GM10266 (cell line): ENCODE measurements at regions not wholly inside any gene's neighbourhood (a gene's known extent, or its start where the extent isn't known, plus 50 kb on each side); places are given as distances from the start of the nearest gene placed in this dataset.

Experiments
- DNase-seq: peaks from one replicate; pipeline ENCODE4 v3.0.0; 2012; ENCODE audit errors: extremely low spot score
- CTCF ChIP-seq: IDR thresholded peaks from 2 replicates; pipeline ENCODE4 v1.5.1; 2012; ENCODE audit warnings: mild to moderate bottlenecking, low read depth; ENCODE audit not compliant: control insufficient read depth, insufficient read depth; ENCODE audit errors: missing control alignments

GRCh38 chr4:8709729-8710360 is 117.3 kb downstream of the CPZ start:
- no peak for TF ChIP-seq CTCF
- no peak for DNase-seq

GRCh38 chr4:8709050-8709728 is 116.6 kb downstream of the CPZ start:
- DNase-seq, result no peak
- TF ChIP-seq CTCF, result no peak

GRCh38 chr4:8708401-8709021 is 115.9 kb downstream of the CPZ start:
- no peak for TF ChIP-seq CTCF
- no peak for DNase-seq

- TF ChIP-seq CTCF, result no peak
- no peak for DNase-seq
These were observed 114.6 kb downstream of the CPZ start for GRCh38 chr4:8707045-8707781.

GRCh38 chr4:8706216-8707044 is 113.9 kb downstream of the CPZ start:
- DNase-seq, result no peak
- TF ChIP-seq CTCF, result no peak

- no peak for DNase-seq
- no peak for TF ChIP-seq CTCF
These were observed 112.9 kb downstream of the CPZ start for GRCh38 chr4:8705161-8706145.
